ENCODE measurements at regions not wholly inside any gene's neighbourhood (a gene's known extent, or its start where the extent isn't known, plus 50 kb on each side); places are given as distances from the start of the nearest gene placed in this dataset.
"Not testable (repeated sequence)": the region's sequence is repeated elsewhere in the genome, so short reads cannot be mapped to it uniquely, and the experiment has no call there.

DNA sequence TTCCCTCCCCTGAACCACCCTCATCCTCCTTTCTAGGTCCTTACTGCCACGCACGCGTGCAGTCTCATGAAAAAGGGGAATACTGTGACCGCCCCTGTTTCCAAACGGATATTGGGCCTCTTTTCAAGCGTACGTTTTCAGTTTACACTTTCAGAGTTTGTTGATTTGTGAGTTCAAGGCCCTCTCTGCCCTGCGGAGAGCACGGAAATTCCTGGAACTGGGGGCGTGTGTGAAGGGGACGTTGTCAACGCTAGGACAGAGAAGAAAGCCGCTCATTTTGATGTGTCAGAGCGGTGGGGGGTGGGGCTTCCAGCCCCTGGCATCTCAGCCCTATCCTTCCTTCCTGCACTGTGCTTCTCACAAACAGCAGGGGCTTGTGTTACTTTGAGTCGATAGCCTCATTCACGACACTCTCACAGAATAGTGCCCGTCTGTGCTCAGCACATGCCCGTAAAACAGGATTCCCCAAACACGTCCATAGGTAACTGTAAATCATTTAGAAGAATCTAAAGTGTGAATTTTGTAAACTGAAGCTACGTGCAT lies 137.6 kb upstream of the PEG3 start:
- no peak for DNase-seq
- TF ChIP-seq GATA1 (IDR thresholded peaks at IDR 0.05; ENCODE audit: low read depth, low read length) (no peak), POLR2A (IDR thresholded peaks at IDR 0.05; ENCODE audit: low read length) (no peak)

GRCh38 chr19:56980326-56980725 lies 139.5 kb upstream of the USP29 start:
- not testable (repeated sequence) for DNase-seq

- DNase-seq = no peak
- TF ChIP-seq GATA1 (IDR thresholded peaks at IDR 0.05; ENCODE audit: low read depth, low read length) (no peak), POLR2A (IDR thresholded peaks at IDR 0.05; ENCODE audit: low read length) (no peak)
Measured at GRCh38 chr19:56980906-56981305, 138.9 kb upstream of the USP29 start.

DNA sequence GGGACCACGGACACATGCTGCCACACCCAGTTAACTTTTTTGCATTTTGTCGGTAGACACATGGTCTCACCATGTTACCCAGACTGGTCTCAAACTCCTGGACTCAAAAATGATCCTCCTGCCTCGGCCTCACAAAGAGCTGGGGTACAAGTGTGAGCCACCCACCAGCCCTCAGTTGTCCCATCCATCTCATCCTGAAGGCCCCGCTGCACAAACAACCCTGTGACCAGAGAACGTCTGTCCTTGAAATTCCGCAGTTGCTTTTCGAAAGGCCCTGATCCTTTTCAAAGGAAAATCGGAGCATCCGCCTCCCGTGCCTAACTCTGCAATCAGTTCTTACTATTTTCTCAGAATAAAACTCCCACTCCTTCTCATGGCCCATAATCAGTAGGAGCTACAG lies 138.3 kb upstream of the USP29 start:
- DNase-seq = not testable (repeated sequence)

DNA sequence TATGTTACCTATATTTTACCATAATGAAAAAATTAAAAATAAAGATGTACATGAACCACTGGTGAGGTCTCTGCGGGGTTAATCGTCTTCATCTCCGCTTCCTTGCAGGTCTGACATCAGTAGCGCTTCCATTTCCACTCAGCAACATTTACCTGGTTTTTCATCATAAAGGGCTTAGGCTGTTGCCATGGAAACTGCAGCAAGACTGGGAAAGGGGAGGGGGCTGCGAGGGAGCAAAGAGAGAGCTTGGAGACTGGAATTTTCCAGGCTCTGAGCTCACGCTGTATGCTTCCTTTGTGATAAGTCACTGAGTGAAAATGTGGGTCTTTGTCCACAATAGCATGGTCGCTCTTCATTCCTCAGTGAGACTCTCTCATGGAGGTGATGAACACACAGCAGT lies 136.6 kb upstream of the USP29 start:
- DNase-seq = no peak
- TF ChIP-seq POLR2A (IDR thresholded peaks at IDR 0.05; ENCODE audit: low read length) (no peak), GATA1 (IDR thresholded peaks at IDR 0.05; ENCODE audit: low read depth, low read length) (no peak)

- no peak for TF ChIP-seq POLR2A (IDR thresholded peaks at IDR 0.05; ENCODE audit: low read length)
- no peak for TF ChIP-seq GATA1 (IDR thresholded peaks at IDR 0.05; ENCODE audit: low read depth, low read length)
- DNase-seq = no peak
Measured at GRCh38 chr19:56983804-56984203, 136.0 kb upstream of the USP29 start.

DNA sequence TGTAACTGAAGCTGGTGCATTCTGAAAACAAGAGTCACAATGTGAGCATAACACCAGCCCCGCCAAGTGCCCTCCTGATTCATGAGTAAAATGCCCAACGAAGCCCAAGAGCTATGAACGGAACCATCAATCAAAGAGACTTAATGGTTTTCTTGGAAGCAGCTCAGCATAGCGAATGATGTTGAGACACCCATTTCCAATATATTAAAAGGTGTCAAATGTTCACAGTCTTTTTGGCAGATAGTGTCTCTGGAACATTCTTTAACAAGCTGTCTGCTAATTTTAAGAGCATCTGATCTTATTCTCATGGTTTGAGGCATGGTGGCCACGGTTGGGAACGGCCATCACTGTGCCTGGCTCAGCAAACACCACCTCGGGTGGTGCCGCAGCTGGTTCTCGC lies 133.4 kb upstream of the USP29 start:
- TF ChIP-seq GATA1 (IDR thresholded peaks at IDR 0.05; ENCODE audit: low read depth, low read length) = no peak
- no peak for DNase-seq

DNA sequence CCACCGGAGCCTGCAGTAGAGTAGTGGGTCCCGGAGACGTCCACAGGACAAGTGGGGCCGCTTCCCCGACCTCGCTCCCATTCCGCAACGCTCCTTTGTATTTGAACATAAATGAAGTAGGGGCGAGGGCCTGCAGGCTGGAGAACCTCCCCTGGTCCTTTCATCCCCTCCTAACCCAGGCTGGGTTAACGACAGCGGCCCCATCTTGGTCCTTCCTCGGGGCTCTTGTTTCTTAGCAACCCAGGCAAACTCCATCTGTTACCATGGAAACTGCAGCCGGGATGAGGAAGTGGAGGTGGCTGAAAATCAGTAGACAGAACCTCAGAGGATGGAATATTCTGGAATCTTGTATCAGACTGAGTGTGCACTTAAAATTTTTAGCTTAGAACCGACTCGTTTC lies 132.6 kb upstream of the USP29 start:
- DNase-seq = no peak
- TF ChIP-seq GATA1 (IDR thresholded peaks at IDR 0.05; ENCODE audit: low read depth, low read length) = no peak
- TF ChIP-seq POLR2A (IDR thresholded peaks at IDR 0.05; ENCODE audit: low read length) = no peak

DNA sequence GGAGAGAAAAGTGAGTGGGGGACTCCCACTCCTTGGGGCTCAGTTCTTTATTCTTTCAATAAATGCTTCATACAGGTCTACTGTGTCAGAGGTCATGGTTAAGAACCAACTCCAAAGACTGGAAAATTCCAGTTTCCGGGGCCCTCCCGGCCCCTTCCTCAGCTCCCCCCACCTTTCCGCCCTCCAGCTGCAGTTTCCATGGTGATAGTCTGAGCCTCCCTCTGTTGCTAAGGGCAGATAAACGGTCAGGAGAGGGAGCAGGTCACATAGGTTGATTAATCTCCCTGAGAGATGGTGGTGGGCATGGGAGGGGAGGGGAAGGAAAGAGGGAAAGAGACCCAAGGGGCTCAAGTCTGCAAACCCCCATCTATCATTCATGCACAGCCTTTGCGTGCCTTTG lies 131.5 kb upstream of the USP29 start:
- no peak for DNase-seq
- no peak for TF ChIP-seq POLR2A (IDR thresholded peaks at IDR 0.05; ENCODE audit: low read length)
- no peak for TF ChIP-seq GATA1 (IDR thresholded peaks at IDR 0.05; ENCODE audit: low read depth, low read length)

DNA sequence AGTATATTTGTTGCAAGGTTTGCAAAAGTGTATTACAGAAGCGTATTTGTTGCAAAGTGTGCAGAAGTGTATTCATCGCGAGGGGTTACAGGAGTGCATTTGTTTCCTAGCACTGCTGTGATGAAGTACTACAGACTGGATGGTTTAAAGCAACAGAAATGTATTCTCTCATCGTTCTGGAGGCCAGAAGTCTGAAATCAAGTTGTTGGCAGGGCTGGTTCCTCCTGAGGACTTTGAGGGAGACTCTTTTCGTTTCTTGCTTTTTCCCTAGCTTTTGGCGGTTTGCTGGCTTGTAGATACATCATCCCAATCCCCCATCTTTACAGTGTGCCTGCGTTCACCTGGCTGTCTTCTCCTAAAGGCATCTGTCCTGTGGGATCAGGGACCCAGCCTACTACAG lies 127.9 kb upstream of the USP29 start:
- TF ChIP-seq POLR2A (IDR thresholded peaks at IDR 0.05; ENCODE audit: low read length) (no peak), GATA1 (IDR thresholded peaks at IDR 0.05; ENCODE audit: low read depth, low read length) (no peak)
- DNase-seq = no peak

- DNase-seq = no peak
- TF ChIP-seq POLR2A (IDR thresholded peaks at IDR 0.05; ENCODE audit: low read length) (no peak), GATA1 (IDR thresholded peaks at IDR 0.05; ENCODE audit: low read depth, low read length) (no peak)
Measured at GRCh38 chr19:56993851-56994250, 125.9 kb upstream of the USP29 start.

GRCh38 chr19:56994251-56995017 lies 125.4 kb upstream of the USP29 start:
- no peak for DNase-seq
- TF ChIP-seq POLR2A (IDR thresholded peaks at IDR 0.05; ENCODE audit: low read length) (no peak), GATA1 (IDR thresholded peaks at IDR 0.05; ENCODE audit: low read depth, low read length) (no peak)

DNA sequence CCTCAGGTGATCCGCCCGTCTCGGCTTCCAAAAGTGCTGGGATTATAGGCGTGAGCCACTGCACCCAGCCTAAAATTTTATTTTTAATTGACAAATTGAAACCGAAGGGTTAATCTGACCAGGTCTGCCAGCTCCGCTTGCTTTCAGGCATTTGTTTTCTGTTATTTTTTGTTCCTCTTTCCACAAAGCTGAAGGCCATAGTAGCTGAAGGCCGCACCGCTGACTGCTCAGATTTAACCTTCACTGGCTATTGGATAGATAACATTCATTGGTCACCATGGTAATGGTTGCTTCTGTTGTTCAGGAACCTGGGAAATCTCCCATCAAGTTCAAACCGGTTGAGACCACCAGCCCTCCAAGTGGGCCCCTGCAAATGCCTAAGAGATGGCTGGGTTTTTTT lies 124.5 kb upstream of the USP29 start:
- no peak for TF ChIP-seq POLR2A (IDR thresholded peaks at IDR 0.05; ENCODE audit: low read length)
- TF ChIP-seq GATA1 (IDR thresholded peaks at IDR 0.05; ENCODE audit: low read depth, low read length) = no peak

DNA sequence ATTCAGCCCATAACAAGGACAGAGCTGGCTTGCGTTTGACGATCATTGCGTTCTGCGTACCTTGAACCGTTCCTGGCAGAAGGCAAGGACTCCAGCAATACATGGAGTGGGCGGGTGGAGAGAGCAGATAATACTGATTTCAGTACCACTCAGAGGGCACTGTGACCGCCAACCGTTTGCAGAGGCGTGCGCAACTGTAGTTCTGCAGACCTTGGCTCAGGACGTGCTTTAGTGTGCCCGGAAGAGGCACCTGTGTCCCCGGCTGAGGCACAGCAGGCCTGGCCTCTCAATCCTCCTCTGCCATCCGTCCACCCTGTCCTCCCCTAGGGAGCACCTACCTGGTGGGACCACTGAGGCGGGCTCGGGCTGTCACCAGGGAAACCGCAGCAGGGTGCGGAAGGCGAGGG lies 117.6 kb upstream of the USP29 start:
- no peak for DNase-seq
- TF ChIP-seq GATA1 (IDR thresholded peaks at IDR 0.05; ENCODE audit: low read depth, low read length) (no peak), POLR2A (IDR thresholded peaks at IDR 0.05; ENCODE audit: low read length) (no peak)

More for the DNA sequence above, 124.5 kb upstream of the USP29 start:
- DNase-seq = no peak

GRCh38 chr19:57002710-57003109 lies 117.1 kb upstream of the USP29 start:
- TF ChIP-seq GATA1 (IDR thresholded peaks at IDR 0.05; ENCODE audit: low read depth, low read length) (no peak), POLR2A (IDR thresholded peaks at IDR 0.05; ENCODE audit: low read length) (no peak)
- DNase-seq = no peak

- DNase-seq = no peak
- TF ChIP-seq POLR2A (IDR thresholded peaks at IDR 0.05; ENCODE audit: low read length) (no peak), GATA1 (IDR thresholded peaks at IDR 0.05; ENCODE audit: low read depth, low read length) (no peak)
Measured at GRCh38 chr19:57004418-57004817, 115.4 kb upstream of the USP29 start.

All from erythroblast (primary cell).